Liver (tissue), 8 donors: ENCODE measurements at regions not wholly inside any gene's neighbourhood (a gene's known extent, or its start where the extent isn't known, plus 50 kb on each side); places are given as distances from the start of the nearest gene placed in this dataset.

Experiments used
- DNase-seq: peaks from one replicate; pipeline ENCODE4 v3.0.0-alpha.2; 2017; ENCODE audit warnings: low spot score
- H3K27ac ChIP-seq, 2 donors: one replicate each; pipeline ENCODE4 v1.7.0; 2013; ENCODE audit warnings: inconsistent platforms in 2 of 2, low read length in 2 of 2, control low read depth in 1 of 2, low read depth in 1 of 2, mild to moderate bottlenecking in 1 of 2
- H3K27me3 ChIP-seq, 4 donors: one replicate each; pipeline versions ENCODE4 v1.6.1 to v1.7.0; 2013; ENCODE audit warnings: low read length in 3 of 4, inconsistent platforms in 1 of 4, mild to moderate bottlenecking in 1 of 4, moderate library complexity in 1 of 4; ENCODE audit not compliant: control insufficient read depth in 4 of 4, insufficient read depth in 4 of 4
- H3K36me3 ChIP-seq, 4 donors: one replicate each; pipeline versions ENCODE4 v1.6.1 to v1.7.0; 2013; ENCODE audit warnings: low read length in 3 of 4, mild to moderate bottlenecking in 3 of 4, low read depth in 1 of 4, moderate library complexity in 1 of 4; ENCODE audit not compliant: control insufficient read depth in 4 of 4, insufficient read depth in 3 of 4
- H3K4me1 ChIP-seq, 4 donors: one replicate each; pipeline versions ENCODE4 v1.6.1 to v1.7.0; 2013; ENCODE audit warnings: low read length in 3 of 4, mild to moderate bottlenecking in 3 of 4, moderate library complexity in 1 of 4; ENCODE audit not compliant: control insufficient read depth in 4 of 4, insufficient read depth in 4 of 4
- H3K4me3 ChIP-seq, 3 donors: one replicate each; pipeline versions ENCODE4 v1.6.1 to v1.7.0; 2013; ENCODE audit warnings: low read length in 3 of 3, control low read depth in 1 of 3, low read depth in 1 of 3, mild to moderate bottlenecking in 1 of 3
- H3K9ac ChIP-seq, 2 donors: one replicate each; pipeline ENCODE4 v1.7.0; 2013; ENCODE audit warnings: low read length in 2 of 2, mild to moderate bottlenecking in 2 of 2, moderate library complexity in 2 of 2, control low read depth in 1 of 2, low read depth in 1 of 2
- H3K9me3 ChIP-seq, 4 donors: one replicate each; pipeline versions ENCODE4 v1.6.1 to v1.7.0; 2013; ENCODE audit warnings: low read length in 3 of 4; ENCODE audit not compliant: control insufficient read depth in 4 of 4
- GABPA ChIP-seq, 2 donors: IDR thresholded peaks in 1 of 2; conservative IDR thresholded peaks in 1 of 2; 2 replicates each; pipeline ENCODE4 v1.6.1; 2016; ENCODE audit warnings: antibody characterized with exemption in 2 of 2, mild to moderate bottlenecking in 1 of 2, moderate library complexity in 1 of 2
- HNF4A ChIP-seq, 2 donors: conservative IDR thresholded peaks; 2 replicates each; pipeline ENCODE4 v1.6.1; 2016; ENCODE audit warnings: antibody characterized with exemption in 2 of 2, mild to moderate bottlenecking in 2 of 2
- NR2F2 ChIP-seq: IDR thresholded peaks from 2 replicates; pipeline ENCODE4 v1.6.1; 2016; ENCODE audit warnings: antibody characterized with exemption
- RAD21 ChIP-seq, 2 donors: IDR thresholded peaks; 2 replicates each; pipeline ENCODE4 v1.6.1; 2016; ENCODE audit warnings: antibody characterized with exemption in 2 of 2, mild to moderate bottlenecking in 2 of 2
- REST ChIP-seq: IDR thresholded peaks from 2 replicates; pipeline ENCODE4 v1.6.1; 2016; ENCODE audit warnings: antibody characterized with exemption, mild to moderate bottlenecking
- SP1 ChIP-seq: IDR thresholded peaks from 2 replicates; pipeline ENCODE4 v1.6.1; 2018; ENCODE audit warnings: antibody characterized with exemption, mild to moderate bottlenecking
- TAF1 ChIP-seq: conservative IDR thresholded peaks from 2 replicates; pipeline ENCODE4 v1.6.1; 2016; ENCODE audit warnings: antibody characterized with exemption, mild to moderate bottlenecking
- WGBS: extraction: QIAGEN DNeasy Blood & Tissue Kit; methylation state at CpG from one replicate; pipeline ENCODE4 v1.1.7; 2013; 5-methylcytosine and 5-hydroxymethylcytosine counted together
- TF ChIP-seq, protein P1 (sequence below): fragments of 150-350 bp; IDR thresholded peaks from 2 replicates; pipeline ENCODE4 v1.5.1; 2017; ENCODE audit warnings: improper control_type of control experiment, low read depth, low read length; ENCODE audit not compliant: missing input control
- TF ChIP-seq, protein P2 (sequence below): IDR thresholded peaks from 2 replicates; pipeline ENCODE4 v1.6.1; 2016; ENCODE audit warnings: antibody characterized with exemption
- donor health status: healthy.
- donor health status: healthy.
- donor health status: healthy.
- donor health status: healthy.
- donor health status: healthy.

GRCh38 chr2:235135990-235136561 lies 184.3 kb downstream of the SH3BP4 start:
- H3K27ac ChIP-seq: no peak overlapping the region
- DNase-seq: peak; percentile 63
- H3K27me3 ChIP-seq: no peaks in the 10 kb centered on the region
- 37% methylated on average over 19 of the region's 19 CpGs for WGBS
- no peaks in the 10 kb centered on the region for H3K9me3 ChIP-seq
- H3K9ac ChIP-seq: no peak overlapping the region
- TF ChIP-seq SP1: no peak
- TF ChIP-seq HNF4A (conservative IDR thresholded peaks at IDR 0.05): peak; percentile 31 to 50
- TF ChIP-seq, protein P1, sequence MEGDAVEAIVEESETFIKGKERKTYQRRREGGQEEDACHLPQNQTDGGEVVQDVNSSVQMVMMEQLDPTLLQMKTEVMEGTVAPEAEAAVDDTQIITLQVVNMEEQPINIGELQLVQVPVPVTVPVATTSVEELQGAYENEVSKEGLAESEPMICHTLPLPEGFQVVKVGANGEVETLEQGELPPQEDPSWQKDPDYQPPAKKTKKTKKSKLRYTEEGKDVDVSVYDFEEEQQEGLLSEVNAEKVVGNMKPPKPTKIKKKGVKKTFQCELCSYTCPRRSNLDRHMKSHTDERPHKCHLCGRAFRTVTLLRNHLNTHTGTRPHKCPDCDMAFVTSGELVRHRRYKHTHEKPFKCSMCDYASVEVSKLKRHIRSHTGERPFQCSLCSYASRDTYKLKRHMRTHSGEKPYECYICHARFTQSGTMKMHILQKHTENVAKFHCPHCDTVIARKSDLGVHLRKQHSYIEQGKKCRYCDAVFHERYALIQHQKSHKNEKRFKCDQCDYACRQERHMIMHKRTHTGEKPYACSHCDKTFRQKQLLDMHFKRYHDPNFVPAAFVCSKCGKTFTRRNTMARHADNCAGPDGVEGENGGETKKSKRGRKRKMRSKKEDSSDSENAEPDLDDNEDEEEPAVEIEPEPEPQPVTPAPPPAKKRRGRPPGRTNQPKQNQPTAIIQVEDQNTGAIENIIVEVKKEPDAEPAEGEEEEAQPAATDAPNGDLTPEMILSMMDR: peak; percentile 66
- no peak for TF ChIP-seq REST
- TF ChIP-seq RAD21 (IDR thresholded peaks at IDR 0.05): peak; percentile 83 to 94
- no peaks in the 10 kb centered on the region for H3K4me1 ChIP-seq
- H3K36me3 ChIP-seq: no peaks in the 10 kb centered on the region
- no peak overlapping the region for H3K4me3 ChIP-seq

GRCh38 chr2:235138339-235138738 lies 186.5 kb downstream of the SH3BP4 start:
- no peak for DNase-seq
- H3K9me3 ChIP-seq: no peaks in the 10 kb centered on the region
- no peaks in the 10 kb centered on the region for H3K4me1 ChIP-seq
- H3K36me3 ChIP-seq: no peaks in the 10 kb centered on the region
- H3K4me3 ChIP-seq: no peak overlapping the region
- no peak overlapping the region for H3K9ac ChIP-seq
- TF ChIP-seq REST (no peak), TAF1 (no peak), HNF4A (conservative IDR thresholded peaks at IDR 0.05) (no peak), NR2F2 (no peak), GABPA (IDR thresholded peaks at IDR 0.05 in 1 of 2, conservative IDR thresholded peaks at IDR 0.05 in 1 of 2) (no peak)
- TF ChIP-seq, protein P2, sequence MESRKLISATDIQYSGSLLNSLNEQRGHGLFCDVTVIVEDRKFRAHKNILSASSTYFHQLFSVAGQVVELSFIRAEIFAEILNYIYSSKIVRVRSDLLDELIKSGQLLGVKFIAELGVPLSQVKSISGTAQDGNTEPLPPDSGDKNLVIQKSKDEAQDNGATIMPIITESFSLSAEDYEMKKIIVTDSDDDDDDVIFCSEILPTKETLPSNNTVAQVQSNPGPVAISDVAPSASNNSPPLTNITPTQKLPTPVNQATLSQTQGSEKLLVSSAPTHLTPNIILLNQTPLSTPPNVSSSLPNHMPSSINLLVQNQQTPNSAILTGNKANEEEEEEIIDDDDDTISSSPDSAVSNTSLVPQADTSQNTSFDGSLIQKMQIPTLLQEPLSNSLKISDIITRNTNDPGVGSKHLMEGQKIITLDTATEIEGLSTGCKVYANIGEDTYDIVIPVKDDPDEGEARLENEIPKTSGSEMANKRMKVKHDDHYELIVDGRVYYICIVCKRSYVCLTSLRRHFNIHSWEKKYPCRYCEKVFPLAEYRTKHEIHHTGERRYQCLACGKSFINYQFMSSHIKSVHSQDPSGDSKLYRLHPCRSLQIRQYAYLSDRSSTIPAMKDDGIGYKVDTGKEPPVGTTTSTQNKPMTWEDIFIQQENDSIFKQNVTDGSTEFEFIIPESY: no peak
- no peak overlapping the region for H3K27ac ChIP-seq
- H3K27me3 ChIP-seq: no peaks in the 10 kb centered on the region
- WGBS: 95% methylated on average over 10 of the region's 10 CpGs
